ENCODE measurements at regions not wholly inside any gene's neighbourhood (a gene's known extent, or its start where the extent isn't known, plus 50 kb on each side); places are given as distances from the start of the nearest gene placed in this dataset.

- TF ChIP-seq EZH2phosphoT487 (IDR thresholded peaks at IDR 0.05; ENCODE audit: insufficient read depth, low read depth): no peak
- TF ChIP-seq EZH2 (IDR thresholded peaks at IDR 0.05; ENCODE audit: insufficient read depth, poor library complexity, severe bottlenecking): no peak
Measured at GRCh38 chr22:48957987-48958321, 869.7 kb downstream of the BRD1 start.
